Fibroblast of the aortic adventitia (primary cell): ENCODE measurements at regions not wholly inside any gene's neighbourhood (a gene's known extent, or its start where the extent isn't known, plus 50 kb on each side); places are given as distances from the start of the nearest gene placed in this dataset.
"Not testable (repeated sequence)": the region's sequence is repeated elsewhere in the genome, so short reads cannot be mapped to it uniquely, and the experiment has no call there.

Source experiments
- DNase-seq: peaks from one replicate; pipeline ENCODE4 v3.0.0-alpha.2; 2010; ENCODE audit warnings: low read depth
- H3K4me3 ChIP-seq: 2 replicates; pipeline ENCODE4 v1.5.1; 2011; ENCODE audit warnings: low read depth, mild to moderate bottlenecking, control low read depth, low read length, moderate library complexity
- TF ChIP-seq, protein P1 (sequence below): IDR thresholded peaks from 2 replicates; pipeline ENCODE4 v1.5.1; 2011; ENCODE audit warnings: mild to moderate bottlenecking, low read length, control low read depth, inconsistent platforms; ENCODE audit not compliant: insufficient read depth

DNA sequence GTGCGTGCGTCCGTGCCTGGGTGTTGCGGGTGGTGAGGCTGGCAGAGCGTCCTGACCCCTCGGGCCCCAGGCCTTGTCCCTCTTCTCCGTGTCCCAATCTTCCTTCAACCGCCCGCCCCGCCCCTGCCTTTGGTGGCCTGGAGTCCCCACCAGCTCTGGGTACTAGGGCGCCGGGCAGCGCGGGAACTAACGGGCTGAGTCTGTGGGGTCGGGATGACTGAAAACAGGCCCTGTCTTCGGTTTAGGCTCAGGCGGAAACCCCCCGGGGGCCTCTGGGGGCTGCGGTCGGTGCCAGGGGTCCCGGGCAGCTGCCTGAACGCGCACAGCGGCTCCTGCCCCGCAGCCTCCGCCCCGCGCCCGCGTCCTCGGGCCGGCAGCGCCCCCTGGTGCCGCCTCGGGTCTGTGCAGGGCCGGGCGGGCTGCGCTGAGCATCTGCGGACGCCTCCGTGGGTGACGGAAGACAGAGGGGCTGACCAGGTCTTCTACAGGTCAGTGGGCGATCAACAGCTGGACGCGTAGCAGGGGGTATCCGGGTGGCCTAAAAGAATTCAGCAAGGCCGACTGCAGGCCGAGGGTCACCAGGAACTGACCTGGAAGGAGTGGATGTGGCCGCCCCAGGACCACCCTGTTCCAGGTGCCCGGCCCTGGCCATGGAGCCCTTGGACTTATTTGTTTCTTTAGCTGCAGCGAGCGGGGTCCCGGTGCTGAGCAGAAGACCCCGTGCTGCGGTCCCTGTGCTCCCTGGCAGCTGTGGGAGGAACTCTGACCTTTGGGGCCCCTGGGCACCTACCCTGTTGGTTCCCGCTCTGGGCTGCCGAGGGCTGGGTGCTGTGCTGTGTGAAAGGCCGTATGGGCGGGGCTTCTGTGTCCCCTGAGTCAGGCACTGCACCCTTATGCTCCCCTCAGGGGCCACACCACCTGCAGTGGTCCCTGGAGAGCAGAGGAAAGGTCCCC is 130.2 kb upstream of the LPCAT1 start:
- H3K4me3 ChIP-seq: not testable (repeated sequence)

DNA sequence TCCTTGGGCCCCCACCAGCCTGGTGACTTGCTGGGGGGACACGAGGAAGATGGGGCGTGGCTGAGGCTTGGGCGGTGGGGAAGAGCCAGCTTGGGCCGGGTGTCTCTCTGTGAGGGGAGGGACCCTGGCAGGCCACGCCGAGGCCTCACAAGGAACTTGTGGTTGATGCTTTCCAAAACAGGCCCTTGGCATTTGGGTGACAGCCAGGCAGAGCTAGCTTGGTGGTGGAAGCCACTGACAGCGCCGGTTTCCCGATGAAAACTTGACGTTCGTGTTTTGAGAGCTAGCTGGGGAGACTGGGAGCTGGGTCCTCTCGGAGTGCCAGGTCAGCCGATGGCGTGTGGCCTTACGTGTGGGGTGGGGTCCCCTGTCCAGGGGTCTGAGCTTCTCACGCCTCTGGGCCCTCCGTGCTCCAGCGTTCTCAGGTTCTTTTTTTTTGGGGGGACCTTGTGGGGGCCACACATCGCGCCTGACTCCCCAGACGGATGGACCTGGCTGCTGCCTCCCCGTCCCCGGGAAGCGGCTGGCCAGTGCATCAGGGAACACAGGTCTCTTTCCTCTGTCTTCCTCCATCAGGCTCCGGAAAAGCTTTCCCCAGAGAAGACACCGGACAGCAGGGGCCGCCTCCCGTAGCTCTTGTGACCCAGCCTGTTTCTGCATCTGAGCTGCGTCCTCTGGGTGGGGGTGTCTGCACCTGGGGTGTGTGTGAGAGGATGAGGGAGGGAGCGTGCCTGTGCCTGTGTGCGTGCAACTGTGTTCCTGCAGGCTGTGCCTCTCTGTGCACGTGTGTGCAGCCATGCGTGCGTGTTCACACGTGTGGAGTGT is 129.3 kb upstream of the LPCAT1 start:
- H3K4me3 ChIP-seq: no peak overlapping the region
- TF ChIP-seq, protein P1, sequence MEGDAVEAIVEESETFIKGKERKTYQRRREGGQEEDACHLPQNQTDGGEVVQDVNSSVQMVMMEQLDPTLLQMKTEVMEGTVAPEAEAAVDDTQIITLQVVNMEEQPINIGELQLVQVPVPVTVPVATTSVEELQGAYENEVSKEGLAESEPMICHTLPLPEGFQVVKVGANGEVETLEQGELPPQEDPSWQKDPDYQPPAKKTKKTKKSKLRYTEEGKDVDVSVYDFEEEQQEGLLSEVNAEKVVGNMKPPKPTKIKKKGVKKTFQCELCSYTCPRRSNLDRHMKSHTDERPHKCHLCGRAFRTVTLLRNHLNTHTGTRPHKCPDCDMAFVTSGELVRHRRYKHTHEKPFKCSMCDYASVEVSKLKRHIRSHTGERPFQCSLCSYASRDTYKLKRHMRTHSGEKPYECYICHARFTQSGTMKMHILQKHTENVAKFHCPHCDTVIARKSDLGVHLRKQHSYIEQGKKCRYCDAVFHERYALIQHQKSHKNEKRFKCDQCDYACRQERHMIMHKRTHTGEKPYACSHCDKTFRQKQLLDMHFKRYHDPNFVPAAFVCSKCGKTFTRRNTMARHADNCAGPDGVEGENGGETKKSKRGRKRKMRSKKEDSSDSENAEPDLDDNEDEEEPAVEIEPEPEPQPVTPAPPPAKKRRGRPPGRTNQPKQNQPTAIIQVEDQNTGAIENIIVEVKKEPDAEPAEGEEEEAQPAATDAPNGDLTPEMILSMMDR: no peak
- DNase-seq: no peak

More for the DNA sequence above, 130.2 kb upstream of the LPCAT1 start:
- not testable (repeated sequence) for DNase-seq
- TF ChIP-seq, protein P1: peak; percentile 11

DNA sequence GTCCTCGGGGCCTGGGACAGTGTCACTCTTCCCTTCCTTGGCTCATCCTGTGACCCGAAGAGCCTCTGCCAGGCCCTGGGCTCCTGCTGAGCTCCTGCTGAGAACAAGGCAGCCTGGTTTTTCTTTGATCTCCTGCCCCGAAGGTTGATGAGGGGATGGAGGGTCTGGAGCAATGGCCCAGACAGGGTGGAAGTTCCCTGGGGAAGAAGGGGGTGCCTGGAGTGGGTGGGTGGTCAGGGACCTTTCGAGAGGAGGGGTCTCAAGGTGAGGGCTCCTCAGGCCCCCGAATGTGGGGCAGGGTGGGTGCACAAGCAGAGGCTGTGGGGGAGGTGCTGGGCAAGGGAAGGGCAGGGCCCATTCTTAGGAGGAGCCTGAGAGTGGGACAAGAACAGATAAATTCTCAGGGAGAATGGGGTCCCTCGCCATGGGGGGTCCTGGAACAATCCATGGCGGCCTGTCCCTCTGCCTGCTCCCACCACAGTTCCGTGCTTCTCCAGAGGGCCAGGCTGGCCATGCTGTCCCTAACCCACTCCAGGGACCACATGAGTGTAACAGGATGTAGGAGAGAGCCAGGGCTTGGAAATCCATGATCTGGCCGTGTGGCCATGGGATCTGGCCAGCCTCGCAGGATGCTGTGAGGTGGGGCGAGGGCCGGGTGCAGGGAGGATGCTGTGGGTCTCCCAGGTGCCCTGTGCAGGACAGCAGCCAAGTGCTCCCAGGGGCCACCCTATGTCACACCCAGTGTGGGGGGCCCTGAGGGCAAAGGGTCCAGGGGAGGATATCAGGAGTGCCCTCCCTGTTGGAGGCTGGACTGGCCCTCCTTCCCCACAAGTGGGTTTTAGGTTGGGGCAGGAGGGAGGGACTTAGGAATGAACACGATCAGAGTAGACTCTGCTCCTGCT is 128.5 kb upstream of the LPCAT1 start:
- TF ChIP-seq, protein P1: no peak
- DNase-seq: no peak
- H3K4me3 ChIP-seq: no peak overlapping the region

DNA sequence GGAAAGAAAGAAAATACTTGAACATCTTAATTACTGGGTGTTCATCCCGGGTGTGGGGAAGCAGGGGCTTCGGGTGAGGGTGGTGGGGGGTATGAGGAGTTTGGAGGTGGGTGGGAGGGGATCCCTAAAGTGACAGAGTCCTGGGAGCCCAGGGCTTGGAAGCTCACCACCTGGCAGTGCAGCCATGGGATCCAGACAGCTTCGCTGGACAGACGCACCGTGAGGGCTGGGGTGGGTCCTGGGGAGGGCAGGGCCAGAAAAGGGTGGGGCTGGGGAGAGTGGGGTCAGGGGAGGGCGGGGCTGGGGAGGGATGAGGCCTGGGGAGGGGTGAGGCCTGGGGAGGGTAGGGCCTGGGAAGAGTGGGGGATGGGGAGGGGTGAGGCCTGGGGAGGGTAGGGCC is 127.5 kb upstream of the LPCAT1 start:
- no peak overlapping the region for H3K4me3 ChIP-seq
- no peak for DNase-seq
- TF ChIP-seq, protein P1: no peak

DNA sequence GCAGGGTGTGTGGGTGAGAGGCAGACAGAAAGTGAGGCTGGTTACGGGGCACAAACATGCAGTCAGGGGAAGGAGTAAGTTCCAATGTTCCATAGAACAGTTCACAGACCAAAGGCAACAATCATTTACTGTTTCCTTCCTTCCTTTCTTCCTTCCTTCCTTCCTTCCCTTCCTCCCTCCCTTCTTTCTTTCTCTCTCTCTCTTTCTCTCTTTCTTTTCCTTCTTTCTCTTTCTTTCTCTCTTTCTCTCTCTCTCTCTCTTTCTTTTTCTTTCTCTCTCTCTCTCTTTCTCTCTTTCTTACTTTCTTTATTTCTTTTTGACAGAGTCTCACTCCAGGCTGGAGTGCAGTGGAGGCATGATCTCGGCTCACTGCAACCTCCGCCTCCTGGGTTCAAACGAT is 125.8 kb upstream of the LPCAT1 start:
- no peak overlapping the region for H3K4me3 ChIP-seq
- TF ChIP-seq, protein P1: no peak
- DNase-seq: no peak

DNA sequence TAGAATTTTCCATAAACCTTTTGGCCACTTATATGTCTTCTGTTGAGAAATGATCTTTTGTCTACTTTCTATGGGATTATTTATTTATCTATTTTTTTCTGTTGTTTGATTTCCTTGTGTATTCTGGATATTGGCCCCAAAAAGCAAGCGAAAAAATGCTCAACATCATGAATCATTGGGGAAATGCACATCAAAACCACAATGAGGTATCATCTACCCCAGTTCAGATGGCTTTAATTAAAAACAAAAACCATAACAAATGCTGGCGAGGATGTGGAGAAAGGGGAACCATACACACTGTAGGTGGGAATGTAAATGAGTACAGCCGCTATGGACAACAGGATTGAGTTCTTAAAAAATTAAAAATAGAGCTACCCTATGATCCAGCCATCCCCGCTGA is 125.0 kb upstream of the LPCAT1 start:
- DNase-seq: peak; percentile 50
- TF ChIP-seq, protein P1: no peak
- H3K4me3 ChIP-seq: no peak overlapping the region
